Panc1 (cell line): ENCODE measurements at regions not wholly inside any gene's neighbourhood (a gene's known extent, or its start where the extent isn't known, plus 50 kb on each side); places are given as distances from the start of the nearest gene placed in this dataset.

Source experiments
- CTCF ChIP-seq: fragments of 450-650 bp; IDR thresholded peaks from 2 replicates; pipeline ENCODE4 v1.5.1; 2017; ENCODE audit warnings: mild to moderate bottlenecking
- POLR2AphosphoS5 ChIP-seq: IDR thresholded peaks from 2 replicates; pipeline ENCODE4 v1.6.1; 2012; ENCODE audit warnings: mild to moderate bottlenecking, low read depth, low read length, moderate library complexity
- SIN3A ChIP-seq: IDR thresholded peaks from 2 replicates; pipeline ENCODE4 v1.6.1; 2012; ENCODE audit warnings: low read depth, mild to moderate bottlenecking, low read length, moderate library complexity, borderline replicate concordance; ENCODE audit not compliant: insufficient read depth
- TCF7L2 ChIP-seq: IDR thresholded peaks from 2 replicates; pipeline ENCODE4 v1.6.1; 2011; ENCODE audit warnings: mild to moderate bottlenecking, low read depth, low read length, inconsistent platforms
- TF ChIP-seq, protein P1 (sequence below), 2 experiments: IDR thresholded peaks; 2 replicates each; pipeline ENCODE4 v1.6.1; 2011 to 2012; ENCODE audit warnings: low read depth in 2 of 2, control low read depth in 1 of 2, low read length in 1 of 2, mild to moderate bottlenecking in 1 of 2, moderate library complexity in 1 of 2; ENCODE audit not compliant: insufficient read depth in 1 of 2

DNA sequence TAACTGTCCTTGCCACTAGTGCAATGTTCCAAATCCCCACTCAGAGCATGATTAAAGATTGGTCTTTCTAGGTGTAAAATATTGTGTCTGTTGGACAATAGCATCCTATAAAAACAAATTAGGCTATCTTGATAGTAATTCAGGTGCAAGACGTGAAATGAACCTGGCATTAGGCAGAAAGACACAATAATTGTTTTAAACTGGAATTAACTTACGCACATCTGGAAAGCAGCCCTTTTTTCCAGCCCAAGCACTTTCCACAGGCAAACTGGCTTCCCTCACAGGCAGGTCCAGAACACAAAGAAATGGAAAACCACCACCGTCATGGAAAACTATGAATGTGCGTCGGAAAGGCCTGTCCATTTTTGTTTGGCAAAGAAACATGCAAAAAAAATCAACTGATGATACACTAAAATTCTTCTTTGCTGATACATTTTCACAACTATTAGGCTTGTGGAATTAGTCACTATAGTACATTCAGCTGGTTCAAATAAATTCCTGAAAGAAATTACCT, 474.7 kb upstream of the IL12A start:
- TF ChIP-seq POLR2AphosphoS5: no peak
- TF ChIP-seq CTCF: no peak
- no peak for TF ChIP-seq SIN3A
- TF ChIP-seq TCF7L2: no peak
- TF ChIP-seq, protein P1, sequence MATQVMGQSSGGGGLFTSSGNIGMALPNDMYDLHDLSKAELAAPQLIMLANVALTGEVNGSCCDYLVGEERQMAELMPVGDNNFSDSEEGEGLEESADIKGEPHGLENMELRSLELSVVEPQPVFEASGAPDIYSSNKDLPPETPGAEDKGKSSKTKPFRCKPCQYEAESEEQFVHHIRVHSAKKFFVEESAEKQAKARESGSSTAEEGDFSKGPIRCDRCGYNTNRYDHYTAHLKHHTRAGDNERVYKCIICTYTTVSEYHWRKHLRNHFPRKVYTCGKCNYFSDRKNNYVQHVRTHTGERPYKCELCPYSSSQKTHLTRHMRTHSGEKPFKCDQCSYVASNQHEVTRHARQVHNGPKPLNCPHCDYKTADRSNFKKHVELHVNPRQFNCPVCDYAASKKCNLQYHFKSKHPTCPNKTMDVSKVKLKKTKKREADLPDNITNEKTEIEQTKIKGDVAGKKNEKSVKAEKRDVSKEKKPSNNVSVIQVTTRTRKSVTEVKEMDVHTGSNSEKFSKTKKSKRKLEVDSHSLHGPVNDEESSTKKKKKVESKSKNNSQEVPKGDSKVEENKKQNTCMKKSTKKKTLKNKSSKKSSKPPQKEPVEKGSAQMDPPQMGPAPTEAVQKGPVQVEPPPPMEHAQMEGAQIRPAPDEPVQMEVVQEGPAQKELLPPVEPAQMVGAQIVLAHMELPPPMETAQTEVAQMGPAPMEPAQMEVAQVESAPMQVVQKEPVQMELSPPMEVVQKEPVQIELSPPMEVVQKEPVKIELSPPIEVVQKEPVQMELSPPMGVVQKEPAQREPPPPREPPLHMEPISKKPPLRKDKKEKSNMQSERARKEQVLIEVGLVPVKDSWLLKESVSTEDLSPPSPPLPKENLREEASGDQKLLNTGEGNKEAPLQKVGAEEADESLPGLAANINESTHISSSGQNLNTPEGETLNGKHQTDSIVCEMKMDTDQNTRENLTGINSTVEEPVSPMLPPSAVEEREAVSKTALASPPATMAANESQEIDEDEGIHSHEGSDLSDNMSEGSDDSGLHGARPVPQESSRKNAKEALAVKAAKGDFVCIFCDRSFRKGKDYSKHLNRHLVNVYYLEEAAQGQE (IDR thresholded peaks at IDR 0.05; ENCODE audit: insufficient read depth in 1 of 2, low read depth in 2 of 2, low read length in 1 of 2): no peak
